ENCODE measurements at regions not wholly inside any gene's neighbourhood (a gene's known extent, or its start where the extent isn't known, plus 50 kb on each side); places are given as distances from the start of the nearest gene placed in this dataset.

- TF ChIP-seq CHD2 (IDR thresholded peaks at IDR 0.05; ENCODE audit: low read depth, low read length) (no peak), TBL1XR1 (IDR thresholded peaks at IDR 0.05; ENCODE audit: borderline replicate concordance, low read length, partially characterized antibody) (no peak), NR3C1 (CRISPR knock-in tag; IDR thresholded peaks at IDR 0.05) (no peak), CTCF (CRISPR knock-in tag; IDR thresholded peaks at IDR 0.05) (no peak), PAXIP1 (CRISPR knock-in tag; conservative IDR thresholded peaks at IDR 0.05) (no peak), ZNF292 (CRISPR knock-in tag; IDR thresholded peaks at IDR 0.05; ENCODE audit: borderline replicate concordance, low read depth) (no peak), SOX13 (IDR thresholded peaks at IDR 0.05) (no peak), SOX13 (CRISPR knock-in tag; conservative IDR thresholded peaks at IDR 0.05 in 1 of 2, IDR thresholded peaks at IDR 0.05 in 1 of 2) (no peak), SNAI1 (CRISPR knock-in tag; IDR thresholded peaks at IDR 0.05; ENCODE audit: borderline replicate concordance) (no peak)
Observed at GRCh38 chrY:8437510-8437909, 899.8 kb upstream of the TSPY4 start.

Data from HepG2 (cell line).